ENCODE measurements at regions not wholly inside any gene's neighbourhood (a gene's known extent, or its start where the extent isn't known, plus 50 kb on each side); places are given as distances from the start of the nearest gene placed in this dataset.

DNA sequence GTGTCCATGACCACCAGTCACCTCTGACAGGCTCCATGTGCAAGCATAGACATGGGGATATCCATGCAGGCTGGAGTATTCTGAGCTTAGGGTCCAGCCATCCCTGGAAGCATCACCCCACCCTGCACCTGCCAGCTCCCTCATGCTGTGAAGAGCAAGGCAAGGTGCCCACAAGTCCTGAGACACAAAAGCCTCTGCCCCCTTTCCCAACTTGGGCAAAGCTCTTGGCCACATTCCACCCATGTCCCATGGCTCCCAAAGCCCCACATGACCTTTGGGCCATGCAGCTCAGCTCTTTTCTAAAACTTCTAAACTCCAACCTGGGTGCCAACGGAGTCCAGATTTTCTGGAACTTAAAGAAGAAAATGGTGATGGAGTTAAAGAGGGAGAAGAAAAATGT is 99.8 kb upstream of the SH3BP4 start:
- no peaks in the 10 kb centered on the region for H3K36me3 ChIP-seq
- H3K4me3 ChIP-seq, result no peak overlapping the region
- H3K27ac ChIP-seq, result no peak overlapping the region
- intact Hi-C loops (cut with DNase I), result no loop called here
- no peaks in the 10 kb centered on the region for H3K4me1 ChIP-seq
- no peak for DNase-seq (ENCODE audit: extremely low spot score in 2 of 2)
- TF ChIP-seq, protein P1, sequence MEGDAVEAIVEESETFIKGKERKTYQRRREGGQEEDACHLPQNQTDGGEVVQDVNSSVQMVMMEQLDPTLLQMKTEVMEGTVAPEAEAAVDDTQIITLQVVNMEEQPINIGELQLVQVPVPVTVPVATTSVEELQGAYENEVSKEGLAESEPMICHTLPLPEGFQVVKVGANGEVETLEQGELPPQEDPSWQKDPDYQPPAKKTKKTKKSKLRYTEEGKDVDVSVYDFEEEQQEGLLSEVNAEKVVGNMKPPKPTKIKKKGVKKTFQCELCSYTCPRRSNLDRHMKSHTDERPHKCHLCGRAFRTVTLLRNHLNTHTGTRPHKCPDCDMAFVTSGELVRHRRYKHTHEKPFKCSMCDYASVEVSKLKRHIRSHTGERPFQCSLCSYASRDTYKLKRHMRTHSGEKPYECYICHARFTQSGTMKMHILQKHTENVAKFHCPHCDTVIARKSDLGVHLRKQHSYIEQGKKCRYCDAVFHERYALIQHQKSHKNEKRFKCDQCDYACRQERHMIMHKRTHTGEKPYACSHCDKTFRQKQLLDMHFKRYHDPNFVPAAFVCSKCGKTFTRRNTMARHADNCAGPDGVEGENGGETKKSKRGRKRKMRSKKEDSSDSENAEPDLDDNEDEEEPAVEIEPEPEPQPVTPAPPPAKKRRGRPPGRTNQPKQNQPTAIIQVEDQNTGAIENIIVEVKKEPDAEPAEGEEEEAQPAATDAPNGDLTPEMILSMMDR (IDR thresholded peaks at IDR 0.05), result no peak
- TF ChIP-seq POLR2A (IDR thresholded peaks at IDR 0.05) (no peak), POLR2AphosphoS5 (IDR thresholded peaks at IDR 0.05; ENCODE audit: insufficient read depth in 1 of 2, low read depth in 1 of 2) (no peak)
- no peaks in the 10 kb centered on the region for H3K27me3 ChIP-seq
- H3K9me3 ChIP-seq, result no peaks in the 10 kb centered on the region

DNA sequence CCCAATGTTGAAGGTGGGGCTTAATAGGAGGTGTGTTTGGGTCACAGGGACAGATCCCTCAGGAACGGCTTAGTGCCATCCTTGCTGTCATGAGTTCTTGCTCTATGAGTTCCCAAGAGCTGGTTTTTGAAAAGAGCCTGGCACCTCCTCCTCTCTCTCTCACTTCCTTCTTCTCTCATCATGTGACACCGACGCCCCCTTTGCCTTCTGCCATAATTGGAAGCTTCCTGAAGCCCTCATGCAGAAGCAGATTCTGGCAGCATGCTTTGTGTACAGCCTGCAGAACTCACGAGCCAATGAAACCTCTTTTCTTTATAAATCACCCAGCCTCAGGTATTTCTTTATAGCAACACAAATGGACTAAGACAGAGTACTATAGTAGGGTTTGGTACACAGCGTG is 100.4 kb upstream of the SH3BP4 start:
- no peaks in the 10 kb centered on the region for H3K27me3 ChIP-seq
- no peaks in the 10 kb centered on the region for H3K4me1 ChIP-seq
- no peak overlapping the region for H3K27ac ChIP-seq
- no peaks in the 10 kb centered on the region for H3K9me3 ChIP-seq
- no peaks in the 10 kb centered on the region for H3K36me3 ChIP-seq
- TF ChIP-seq POLR2AphosphoS5 (IDR thresholded peaks at IDR 0.05; ENCODE audit: insufficient read depth in 1 of 2, low read depth in 1 of 2) (no peak), POLR2A (IDR thresholded peaks at IDR 0.05) (no peak)
- TF ChIP-seq, protein P1 (IDR thresholded peaks at IDR 0.05), result no peak
- no peak for DNase-seq (ENCODE audit: extremely low spot score in 2 of 2)
- intact Hi-C loops (cut with DNase I), result no loop called here
- H3K4me3 ChIP-seq, result no peak overlapping the region

DNA sequence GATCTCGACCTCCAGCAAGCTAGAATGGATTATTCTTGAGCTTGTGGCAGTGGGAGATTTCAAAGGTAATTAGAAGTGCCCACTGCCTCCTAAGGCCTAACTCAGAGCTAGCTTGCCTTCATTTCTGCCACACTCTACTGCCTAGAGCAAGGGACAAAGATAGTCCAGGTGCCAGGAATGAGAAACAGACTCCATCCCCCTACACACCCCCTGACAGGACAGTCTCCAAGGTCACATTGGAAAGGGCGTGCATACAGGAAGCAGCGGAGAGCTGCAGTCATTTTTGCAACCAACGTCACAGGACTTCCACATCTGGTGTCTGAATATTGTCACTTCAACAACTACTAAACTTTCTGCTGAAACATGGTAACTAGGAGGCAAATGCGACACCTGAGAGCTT is 101.0 kb upstream of the SH3BP4 start:
- H3K4me3 ChIP-seq, result no peak overlapping the region
- H3K9me3 ChIP-seq, result no peaks in the 10 kb centered on the region
- H3K36me3 ChIP-seq, result no peaks in the 10 kb centered on the region
- no peak overlapping the region for H3K27ac ChIP-seq
- no peaks in the 10 kb centered on the region for H3K27me3 ChIP-seq
- TF ChIP-seq POLR2AphosphoS5 (IDR thresholded peaks at IDR 0.05; ENCODE audit: insufficient read depth in 1 of 2, low read depth in 1 of 2) (no peak), POLR2A (IDR thresholded peaks at IDR 0.05) (no peak)
- TF ChIP-seq, protein P1 (IDR thresholded peaks at IDR 0.05), result no peak
- no peaks in the 10 kb centered on the region for H3K4me1 ChIP-seq
- intact Hi-C loops (cut with DNase I), result no loop called here
- DNase-seq (ENCODE audit: extremely low spot score in 2 of 2), result no peak

- H3K27me3 ChIP-seq, result no peaks in the 10 kb centered on the region
- no peak overlapping the region for H3K27ac ChIP-seq
- H3K4me3 ChIP-seq, result no peak overlapping the region
- H3K9me3 ChIP-seq, result no peaks in the 10 kb centered on the region
- H3K36me3 ChIP-seq, result no peaks in the 10 kb centered on the region
- no peaks in the 10 kb centered on the region for H3K4me1 ChIP-seq
- DNase-seq (ENCODE audit: extremely low spot score in 2 of 2), result no peak
- intact Hi-C loops (cut with DNase I), result no loop called here
- TF ChIP-seq, protein P1 (IDR thresholded peaks at IDR 0.05), result no peak
- TF ChIP-seq POLR2A (IDR thresholded peaks at IDR 0.05), result no peak
- TF ChIP-seq POLR2AphosphoS5 (IDR thresholded peaks at IDR 0.05; ENCODE audit: insufficient read depth in 1 of 2, low read depth in 1 of 2), result no peak
Observed at GRCh38 chr2:234849678-234850077, 102.1 kb upstream of the SH3BP4 start.

GRCh38 chr2:234848578-234848977 is 103.2 kb upstream of the SH3BP4 start:
- H3K36me3 ChIP-seq, result no peaks in the 10 kb centered on the region
- H3K9me3 ChIP-seq, result no peaks in the 10 kb centered on the region
- no peak overlapping the region for H3K4me3 ChIP-seq
- intact Hi-C loops (cut with DNase I), result no loop called here
- no peak overlapping the region for H3K27ac ChIP-seq
- TF ChIP-seq, protein P1 (IDR thresholded peaks at IDR 0.05), result no peak
- H3K27me3 ChIP-seq, result no peaks in the 10 kb centered on the region
- DNase-seq (ENCODE audit: extremely low spot score in 2 of 2), result no peak
- no peaks in the 10 kb centered on the region for H3K4me1 ChIP-seq

Data from vagina (tissue), 2 donors.